ENCODE measurements at regions not wholly inside any gene's neighbourhood (a gene's known extent, or its start where the extent isn't known, plus 50 kb on each side); places are given as distances from the start of the nearest gene placed in this dataset.

DNA sequence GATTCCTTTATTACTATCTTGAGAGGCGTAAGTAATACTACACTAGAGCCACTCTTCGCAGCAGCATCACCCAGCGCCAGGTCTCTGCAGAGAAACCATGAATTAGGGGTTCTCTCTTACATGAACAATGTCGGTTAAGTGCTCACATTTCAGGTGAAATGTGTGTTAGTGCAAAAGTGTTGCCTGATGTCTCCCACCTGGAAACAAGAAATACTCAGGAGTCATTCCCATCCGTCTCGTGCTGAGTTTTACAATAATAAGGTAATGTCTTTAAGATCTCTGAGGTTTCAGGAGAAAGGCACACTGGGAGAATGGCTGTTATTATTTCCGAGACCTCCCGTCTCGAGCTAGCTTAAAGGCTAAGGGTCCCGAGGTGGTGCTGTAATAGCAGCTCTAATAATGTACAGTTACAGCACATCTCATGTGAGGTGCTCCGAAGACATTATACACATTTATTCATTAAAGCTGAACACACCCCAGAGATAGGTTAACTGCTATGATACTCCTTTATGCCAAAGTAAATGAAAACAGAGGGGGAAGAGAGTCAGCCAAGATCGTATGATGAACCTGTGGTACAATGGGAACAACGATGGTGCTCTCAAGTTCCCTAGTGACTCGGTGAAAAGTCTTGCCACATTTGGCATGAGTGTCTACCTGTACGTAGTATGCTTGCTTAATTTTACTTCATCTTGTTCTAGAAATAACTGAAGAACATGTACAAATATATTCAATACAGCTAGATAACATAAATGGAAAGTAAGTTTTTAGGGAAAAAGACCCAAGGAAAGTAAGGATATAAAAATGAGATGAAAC is 458.3 kb upstream of the CITED2 start:
- H3K4me3 ChIP-seq, result no peak overlapping the region
- no peaks in the 10 kb centered on the region for H3K27me3 ChIP-seq
- WGBS, result 90% methylated on average over 15 of the region's 15 CpGs
- H3K4me1 ChIP-seq, result peaks cover 4% of the 10 kb centered on the region
- TF ChIP-seq POLR2AphosphoS5 (IDR thresholded peaks at IDR 0.05) (no peak), POLR2A (IDR thresholded peaks at IDR 0.05) (no peak), EP300 (IDR thresholded peaks at IDR 0.05) (no peak)
- TF ChIP-seq, protein P1, sequence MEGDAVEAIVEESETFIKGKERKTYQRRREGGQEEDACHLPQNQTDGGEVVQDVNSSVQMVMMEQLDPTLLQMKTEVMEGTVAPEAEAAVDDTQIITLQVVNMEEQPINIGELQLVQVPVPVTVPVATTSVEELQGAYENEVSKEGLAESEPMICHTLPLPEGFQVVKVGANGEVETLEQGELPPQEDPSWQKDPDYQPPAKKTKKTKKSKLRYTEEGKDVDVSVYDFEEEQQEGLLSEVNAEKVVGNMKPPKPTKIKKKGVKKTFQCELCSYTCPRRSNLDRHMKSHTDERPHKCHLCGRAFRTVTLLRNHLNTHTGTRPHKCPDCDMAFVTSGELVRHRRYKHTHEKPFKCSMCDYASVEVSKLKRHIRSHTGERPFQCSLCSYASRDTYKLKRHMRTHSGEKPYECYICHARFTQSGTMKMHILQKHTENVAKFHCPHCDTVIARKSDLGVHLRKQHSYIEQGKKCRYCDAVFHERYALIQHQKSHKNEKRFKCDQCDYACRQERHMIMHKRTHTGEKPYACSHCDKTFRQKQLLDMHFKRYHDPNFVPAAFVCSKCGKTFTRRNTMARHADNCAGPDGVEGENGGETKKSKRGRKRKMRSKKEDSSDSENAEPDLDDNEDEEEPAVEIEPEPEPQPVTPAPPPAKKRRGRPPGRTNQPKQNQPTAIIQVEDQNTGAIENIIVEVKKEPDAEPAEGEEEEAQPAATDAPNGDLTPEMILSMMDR (IDR thresholded peaks at IDR 0.05), result no peak
- no peaks in the 10 kb centered on the region for H3K36me3 ChIP-seq
- DNase-seq (ENCODE audit: low spot score in 2 of 2), result no peak
- no peak overlapping the region for H3K27ac ChIP-seq
- no peaks in the 10 kb centered on the region for H3K9me3 ChIP-seq

DNA sequence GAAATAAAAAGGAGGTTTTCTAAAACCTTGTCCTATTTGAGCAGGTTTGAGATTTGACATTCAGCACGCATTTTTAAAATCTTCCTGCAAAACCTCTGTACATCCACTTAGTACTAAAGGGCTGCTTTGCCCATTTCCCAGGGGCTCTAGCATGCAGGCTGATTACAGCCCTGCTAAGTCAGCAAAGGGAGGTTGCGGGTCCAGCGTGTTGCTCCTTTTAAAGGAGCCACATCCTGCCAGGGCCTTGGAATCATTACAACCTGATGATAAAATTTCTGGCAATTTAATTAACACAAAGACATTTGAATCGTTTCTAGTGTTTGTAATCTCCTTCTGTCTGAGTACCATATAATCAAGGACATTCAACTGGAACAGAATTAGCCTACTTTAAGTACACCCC is 455.1 kb upstream of the CITED2 start:
- TF ChIP-seq EP300 (IDR thresholded peaks at IDR 0.05) (no peak), POLR2A (IDR thresholded peaks at IDR 0.05) (no peak), POLR2AphosphoS5 (IDR thresholded peaks at IDR 0.05) (no peak)
- TF ChIP-seq, protein P1 (IDR thresholded peaks at IDR 0.05), result no peak
- peaks cover 4% of the 10 kb centered on the region for H3K4me1 ChIP-seq
- H3K27me3 ChIP-seq, result no peaks in the 10 kb centered on the region
- no peaks in the 10 kb centered on the region for H3K36me3 ChIP-seq
- no peak overlapping the region for H3K27ac ChIP-seq
- H3K4me3 ChIP-seq, result no peak overlapping the region
- no peak for DNase-seq (ENCODE audit: low spot score in 2 of 2)
- no peaks in the 10 kb centered on the region for H3K9me3 ChIP-seq
- WGBS, result 55% methylated on average over 4 of the region's 4 CpGs

GRCh38 chr6:139828751-139829519 is 454.5 kb upstream of the CITED2 start:
- no peak for DNase-seq (ENCODE audit: low spot score in 2 of 2)
- WGBS, result 82% methylated on average over 10 of the region's 10 CpGs
- Histone ChIP-seq H3K4me1 (peaks cover 4% of the 10 kb centered on the region), H3K27me3 (no peaks in the 10 kb centered on the region), H3K9me3 (no peaks in the 10 kb centered on the region), H3K36me3 (no peaks in the 10 kb centered on the region), H3K27ac (no peak overlapping the region), H3K4me3 (no peak overlapping the region)
- TF ChIP-seq POLR2AphosphoS5 (IDR thresholded peaks at IDR 0.05) (no peak), EP300 (IDR thresholded peaks at IDR 0.05) (no peak), POLR2A (IDR thresholded peaks at IDR 0.05) (no peak)
- TF ChIP-seq, protein P1 (IDR thresholded peaks at IDR 0.05), result no peak

GRCh38 chr6:139825935-139826374 is 451.5 kb upstream of the CITED2 start:
- 92% methylated on average over 5 of the region's 5 CpGs for WGBS
- Histone ChIP-seq H3K4me3 (no peak overlapping the region), H3K36me3 (no peaks in the 10 kb centered on the region), H3K27me3 (no peaks in the 10 kb centered on the region), H3K27ac (no peak overlapping the region), H3K9me3 (no peaks in the 10 kb centered on the region), H3K4me1 (peaks cover 4% of the 10 kb centered on the region)
- DNase-seq (ENCODE audit: low spot score in 2 of 2), result no peak
- TF ChIP-seq POLR2A (IDR thresholded peaks at IDR 0.05) (no peak), POLR2AphosphoS5 (IDR thresholded peaks at IDR 0.05) (no peak), EP300 (IDR thresholded peaks at IDR 0.05) (no peak)
- TF ChIP-seq, protein P1 (IDR thresholded peaks at IDR 0.05), result no peak

DNA sequence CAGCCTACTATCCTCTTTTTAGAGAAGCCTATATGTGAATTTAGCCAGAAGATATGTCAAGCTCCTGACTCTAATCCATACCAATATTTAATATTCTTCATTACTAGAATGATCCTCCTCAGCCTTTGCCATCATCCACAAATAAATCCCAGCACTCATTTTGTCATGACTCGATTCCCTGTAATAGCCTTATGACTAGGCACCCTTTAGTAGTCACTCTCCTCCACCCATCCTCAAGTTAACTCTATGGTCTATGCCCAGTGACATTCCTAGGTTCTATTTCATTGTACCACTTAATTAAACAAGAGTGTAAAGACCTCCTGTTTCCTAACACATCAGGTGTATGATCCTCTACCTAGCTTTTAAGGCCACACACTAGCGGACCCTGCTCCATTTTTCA is 450.4 kb upstream of the CITED2 start:
- peaks cover 4% of the 10 kb centered on the region for H3K4me1 ChIP-seq
- no peaks in the 10 kb centered on the region for H3K27me3 ChIP-seq
- WGBS, result 86% methylated on average over 2 of the region's 2 CpGs
- no peak for DNase-seq (ENCODE audit: low spot score in 2 of 2)
- H3K27ac ChIP-seq, result no peak overlapping the region
- no peaks in the 10 kb centered on the region for H3K36me3 ChIP-seq
- H3K4me3 ChIP-seq, result no peak overlapping the region
- no peak for TF ChIP-seq EP300 (IDR thresholded peaks at IDR 0.05)
- no peak for TF ChIP-seq POLR2AphosphoS5 (IDR thresholded peaks at IDR 0.05)
- TF ChIP-seq, protein P1 (IDR thresholded peaks at IDR 0.05), result no peak
- no peak for TF ChIP-seq POLR2A (IDR thresholded peaks at IDR 0.05)
- H3K9me3 ChIP-seq, result no peaks in the 10 kb centered on the region
